NCI-H2081 (cell line): ENCODE measurements at regions not wholly inside any gene's neighbourhood (a gene's known extent, or its start where the extent isn't known, plus 50 kb on each side); places are given as distances from the start of the nearest gene placed in this dataset.
"Not testable (repeated sequence)": the region's sequence is repeated elsewhere in the genome, so short reads cannot be mapped to it uniquely, and the experiment has no call there.

ENCODE experiments used
- DNase-seq, 2 experiments: peaks; one replicate each; lab custom pipeline; 2025; lab: John Stamatoyannopoulos, UW

DNA sequence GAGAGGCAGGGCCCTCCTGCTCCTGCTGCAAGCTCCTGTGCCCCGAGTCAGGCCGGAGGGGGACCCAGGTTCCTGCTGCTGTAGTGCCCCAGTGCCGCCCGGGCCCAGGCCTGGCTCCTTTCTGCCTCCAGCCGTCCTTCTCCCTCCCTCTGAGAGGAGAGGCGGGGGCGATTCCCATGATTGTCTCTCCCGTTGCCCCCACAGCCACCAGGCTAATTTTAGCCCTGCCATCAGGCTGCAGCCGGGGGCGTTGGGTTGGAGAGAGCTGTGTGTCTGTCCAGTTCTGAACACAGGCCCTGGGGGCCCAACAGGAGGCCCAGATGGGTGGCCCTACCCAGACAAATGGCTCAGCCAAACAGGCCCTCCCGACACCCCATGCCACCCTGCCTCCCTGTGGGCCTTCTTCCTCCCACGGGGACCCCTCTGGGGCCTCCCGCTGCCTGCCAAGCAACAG, 214.8 kb downstream of the TBC1D2B start:
- no peak for DNase-seq

DNA sequence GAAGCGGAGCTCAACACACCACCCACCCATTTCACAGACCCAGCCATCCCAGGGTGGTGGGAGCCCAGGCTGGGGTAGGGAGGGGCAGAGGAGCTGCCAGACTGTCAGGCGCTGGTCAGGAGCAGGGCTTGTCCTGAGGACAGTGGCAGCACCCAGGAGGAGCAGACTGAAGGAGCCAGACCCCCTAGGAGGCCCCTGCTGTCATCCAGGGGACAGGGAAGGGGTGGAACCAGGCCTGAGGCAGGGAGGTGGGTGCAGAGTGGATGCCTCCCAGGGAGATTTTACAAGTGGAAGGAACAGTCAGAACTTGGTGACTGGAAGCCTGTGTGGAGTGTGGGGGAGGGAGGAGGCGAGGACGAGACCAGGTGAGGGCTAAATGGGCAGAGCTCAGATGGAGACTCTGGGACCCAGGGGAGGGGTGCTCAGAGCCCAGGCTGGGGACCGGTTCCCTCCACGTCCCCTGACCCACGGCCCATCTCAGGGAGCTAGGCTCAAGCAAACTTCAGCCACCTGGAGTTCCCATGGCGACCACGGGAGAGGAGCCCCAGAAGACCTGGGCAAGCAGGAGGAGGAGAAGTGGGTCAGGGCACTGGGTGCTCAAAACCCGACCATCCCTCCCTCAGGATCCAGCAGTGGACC, 215.4 kb downstream of the TBC1D2B start:
- DNase-seq: not testable (repeated sequence)

DNA sequence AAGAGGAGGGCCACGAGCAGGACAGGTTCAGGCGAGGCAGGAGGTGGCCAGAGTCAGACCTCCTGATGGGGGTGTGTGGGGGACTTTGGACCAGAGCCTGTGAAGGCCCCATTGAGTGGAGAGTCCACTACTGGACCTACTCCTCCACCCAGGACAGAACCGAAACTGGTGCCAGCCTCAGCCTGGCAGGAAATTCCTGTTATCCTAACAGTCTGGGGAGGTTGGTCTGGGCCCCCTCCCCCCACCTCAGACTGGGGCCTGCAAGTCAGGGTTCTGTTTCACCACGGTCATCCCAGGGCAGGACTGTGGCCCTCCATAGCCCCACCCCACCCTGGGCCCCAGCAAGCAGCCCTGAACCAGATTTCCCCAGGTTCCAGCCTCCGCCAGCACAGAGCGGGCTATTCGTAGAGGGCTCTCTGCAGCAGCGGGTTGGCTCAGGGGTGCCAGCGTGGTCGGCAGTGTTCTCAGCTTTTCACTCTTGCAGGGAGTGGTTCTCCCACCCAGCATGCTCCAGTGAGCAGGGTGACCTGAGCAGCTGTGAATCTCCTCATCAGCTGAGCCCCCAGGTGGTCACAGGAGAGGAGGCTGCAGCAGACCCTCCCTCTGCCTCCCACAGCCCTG, 217.3 kb downstream of the TBC1D2B start:
- no peak for DNase-seq

DNA sequence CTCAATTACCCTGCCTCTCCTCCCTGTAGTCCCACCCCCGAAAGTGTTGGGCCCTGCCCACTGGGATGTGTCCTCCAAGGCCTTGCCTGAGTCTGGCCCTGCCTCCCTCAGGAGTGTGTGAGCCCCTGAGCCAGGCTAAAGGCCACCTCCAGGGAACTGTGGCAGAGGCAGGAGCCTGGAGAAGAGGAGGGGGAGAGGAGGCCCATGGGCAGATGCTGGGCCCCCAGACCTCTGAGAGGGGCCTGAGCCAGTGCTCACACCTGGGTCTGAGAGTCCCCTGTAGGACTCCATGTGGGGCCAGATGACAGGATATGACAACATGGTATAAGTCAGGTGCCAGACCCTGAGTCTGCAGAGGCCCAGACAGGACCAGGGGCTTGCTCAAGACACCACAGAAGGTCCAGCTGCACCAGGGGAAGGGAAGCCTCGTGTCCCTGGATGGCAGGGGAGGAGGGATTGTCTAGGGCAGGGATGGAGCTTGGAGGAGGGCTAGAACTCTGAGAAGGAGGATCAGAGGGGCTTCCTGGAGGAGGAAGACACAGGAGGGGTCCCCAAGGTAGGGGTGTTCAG, 217.9 kb downstream of the TBC1D2B start:
- DNase-seq: no peak

DNA sequence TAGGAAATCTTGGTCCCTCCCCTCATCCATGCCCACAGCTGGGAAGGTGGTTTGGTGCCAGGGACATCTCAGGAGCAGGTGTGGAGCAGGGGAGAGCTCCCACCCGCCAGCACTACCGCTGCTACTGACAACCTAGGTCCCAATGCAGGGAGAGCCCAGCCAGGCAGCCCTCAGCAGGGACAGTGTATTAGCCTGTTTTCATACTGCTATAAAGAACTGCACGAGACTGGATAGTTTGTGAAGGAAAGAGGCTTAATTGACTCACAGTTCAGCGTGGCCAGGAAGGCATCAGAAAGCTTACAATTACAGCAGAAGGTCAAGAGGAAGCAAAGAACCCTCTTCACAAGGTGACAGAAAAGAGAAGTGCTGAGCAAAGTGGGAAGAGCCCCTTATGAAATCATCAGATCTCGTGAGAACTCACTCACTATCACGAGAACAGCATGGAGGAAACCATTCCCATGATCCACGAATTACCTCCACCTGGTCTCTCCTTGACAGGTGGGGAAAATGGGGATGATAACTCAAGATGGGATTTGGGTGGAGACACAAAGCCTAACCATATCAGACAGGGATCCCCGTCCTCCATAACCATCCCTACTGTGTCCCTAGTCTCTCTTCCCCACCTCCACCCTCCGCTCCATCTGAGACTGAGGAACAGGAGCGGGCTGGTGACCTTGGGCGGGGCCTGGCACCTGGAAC, 218.6 kb downstream of the TBC1D2B start:
- DNase-seq: no peak

DNA sequence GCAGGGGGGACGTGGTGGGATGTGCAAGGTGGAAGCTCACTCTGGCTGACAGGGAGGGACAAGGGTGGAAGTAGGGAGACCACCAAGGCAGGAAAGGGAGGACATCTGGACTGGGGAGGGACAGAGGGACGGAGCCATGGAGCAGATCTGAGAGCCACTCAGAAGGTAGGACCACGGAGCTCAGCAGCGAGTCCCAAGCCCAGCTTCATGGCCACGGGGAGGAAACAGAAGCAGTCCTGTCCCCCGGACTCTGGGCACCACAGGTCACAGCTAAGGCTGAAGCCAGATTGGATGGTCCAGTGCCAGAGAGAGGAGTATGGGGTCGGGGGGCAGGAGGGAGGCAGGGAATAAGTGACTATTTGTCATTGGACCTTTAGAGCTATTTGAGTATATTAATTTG, 220.1 kb downstream of the TBC1D2B start:
- DNase-seq: no peak

DNA sequence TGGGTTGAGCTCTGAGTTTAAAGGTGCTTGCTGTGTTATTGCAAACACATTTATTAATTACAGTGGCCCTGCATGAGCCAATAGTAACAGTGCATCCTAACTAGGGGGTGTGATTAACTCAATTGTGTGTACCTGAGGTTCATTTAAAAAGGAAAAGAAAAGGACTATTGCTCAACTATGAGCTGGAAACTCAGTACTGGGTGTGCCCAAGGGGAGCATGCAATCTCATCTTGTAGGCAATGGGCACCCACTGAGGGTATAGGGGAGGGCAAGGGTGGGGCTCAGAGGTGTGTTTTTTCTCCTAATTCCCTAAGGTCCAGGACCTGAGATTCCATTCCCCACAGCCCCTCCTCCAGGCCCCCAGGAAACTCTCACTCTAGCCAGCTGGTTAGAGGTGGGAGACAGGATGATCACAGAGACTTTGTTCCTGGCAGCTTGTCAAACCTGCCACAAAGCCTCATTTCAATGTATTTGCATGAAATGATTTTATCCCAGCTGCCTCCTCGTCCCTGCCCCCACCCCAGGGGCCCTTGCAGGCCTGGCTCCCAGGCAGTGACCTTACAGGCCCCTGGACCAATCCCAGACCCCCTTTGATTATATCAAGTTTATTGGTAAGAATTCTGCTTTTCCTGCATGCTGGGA, 220.7 kb downstream of the TBC1D2B start:
- no peak for DNase-seq

DNA sequence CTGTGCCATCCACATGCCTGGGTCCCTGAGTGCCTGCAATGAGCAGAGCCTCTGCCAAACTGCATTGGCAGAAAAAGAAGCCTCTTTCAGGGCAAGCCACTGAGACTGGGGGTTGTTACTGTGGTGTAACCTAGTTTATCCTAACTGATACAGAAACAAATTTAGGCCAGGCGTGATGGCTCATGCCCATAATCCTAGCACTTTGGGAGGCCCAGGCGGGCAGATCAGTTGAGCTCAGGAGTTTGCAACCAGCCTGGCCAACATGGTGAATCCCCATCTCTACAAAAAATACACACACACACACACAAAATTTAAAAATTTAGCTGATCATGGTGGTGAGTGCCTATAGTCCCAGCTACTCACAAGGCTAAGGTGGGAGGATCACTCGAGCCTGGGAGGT, 221.6 kb downstream of the TBC1D2B start:
- no peak for DNase-seq

DNA sequence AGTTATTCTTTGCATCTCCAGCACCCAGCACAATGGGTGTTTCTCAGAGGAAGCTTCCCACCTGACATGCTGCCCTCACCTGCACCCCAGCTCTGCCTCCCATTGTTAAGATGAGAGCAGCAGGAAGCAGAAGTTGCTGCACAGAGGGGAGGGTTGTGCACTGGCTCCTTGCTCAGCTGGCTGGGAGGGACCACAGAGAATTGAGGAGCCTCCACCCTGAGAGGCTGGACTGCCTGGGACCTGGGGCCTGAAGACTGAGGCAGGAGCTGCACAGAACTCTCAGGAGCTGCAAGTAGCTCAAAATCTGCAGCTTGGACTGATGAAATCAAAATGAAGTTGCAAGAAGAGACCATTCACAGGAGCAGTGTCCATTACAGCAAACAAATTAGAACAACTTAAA, 222.3 kb upstream of the LINGO1 start:
- DNase-seq: no peak

DNA sequence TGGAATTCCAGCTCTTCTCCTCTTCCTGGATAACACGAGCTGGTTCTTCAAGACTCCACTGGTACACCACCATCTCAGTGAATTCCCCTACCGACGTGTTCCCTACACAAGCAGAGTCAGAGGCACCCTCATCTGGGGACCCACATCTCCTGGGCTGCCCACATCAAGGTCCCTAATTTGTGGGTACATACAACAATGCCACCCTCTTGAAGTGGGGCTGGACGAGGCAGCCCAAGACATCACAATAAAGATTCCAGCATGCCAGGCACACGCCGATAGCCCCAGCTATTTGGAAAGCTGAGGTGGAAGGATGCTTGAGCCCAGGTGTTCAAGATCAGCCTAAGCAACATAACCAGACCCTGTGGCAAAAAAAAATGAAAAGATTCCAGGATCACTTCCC, 221.2 kb upstream of the LINGO1 start:
- DNase-seq: no peak

DNA sequence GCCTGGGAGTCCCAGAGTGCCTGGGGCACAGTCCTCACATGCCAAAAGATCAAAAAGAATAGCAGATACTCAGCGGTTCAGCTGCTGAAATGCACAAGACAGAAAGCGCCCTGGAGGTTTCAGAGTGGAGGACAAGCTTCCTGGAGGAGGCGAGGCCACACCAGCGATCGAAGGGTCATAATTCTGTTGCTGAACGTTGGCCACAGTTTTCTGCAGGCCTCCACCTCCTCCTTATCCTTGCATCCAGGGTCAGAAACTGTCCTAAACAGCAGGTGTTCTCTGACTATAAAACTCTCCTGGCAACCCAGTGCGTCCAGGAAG, 220.3 kb upstream of the LINGO1 start:
- DNase-seq: no peak

DNA sequence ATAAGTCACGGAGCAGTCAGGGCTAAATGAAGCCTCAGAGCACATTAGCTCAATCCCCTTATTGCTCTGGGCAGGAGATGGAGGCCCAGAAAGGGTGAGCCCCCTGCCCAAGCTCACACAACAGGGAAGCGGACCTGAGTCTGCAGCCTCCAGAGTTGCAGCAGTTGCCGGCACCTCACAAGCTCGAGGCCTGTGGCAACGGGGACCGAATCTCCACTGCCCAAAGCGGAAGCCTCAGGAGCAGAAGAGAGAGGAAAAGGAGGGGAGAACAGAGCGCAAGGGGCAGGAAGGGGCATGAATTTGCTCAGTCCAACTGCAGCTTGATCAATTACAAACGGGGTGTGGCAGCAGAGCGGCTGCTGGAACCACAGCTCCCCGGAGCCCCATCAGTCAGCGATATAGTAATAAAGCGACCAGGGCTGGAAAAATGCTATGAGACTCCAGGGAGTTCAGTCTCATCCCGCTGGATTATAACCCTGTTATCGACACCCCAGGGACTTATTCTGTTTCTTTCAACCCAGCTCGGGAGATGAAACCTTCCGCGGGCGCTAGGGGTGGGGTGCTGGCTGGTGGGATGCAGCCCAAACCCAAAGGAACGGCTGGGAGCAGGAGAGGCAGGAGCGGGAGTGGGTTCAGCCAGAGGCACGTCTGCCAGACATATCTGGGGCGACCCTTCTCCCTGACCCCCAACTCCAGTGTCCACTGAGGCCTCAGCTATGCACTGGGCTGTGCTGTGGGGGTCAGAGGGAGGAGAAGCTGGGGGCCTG, 219.7 kb upstream of the LINGO1 start:
- no peak for DNase-seq

DNA sequence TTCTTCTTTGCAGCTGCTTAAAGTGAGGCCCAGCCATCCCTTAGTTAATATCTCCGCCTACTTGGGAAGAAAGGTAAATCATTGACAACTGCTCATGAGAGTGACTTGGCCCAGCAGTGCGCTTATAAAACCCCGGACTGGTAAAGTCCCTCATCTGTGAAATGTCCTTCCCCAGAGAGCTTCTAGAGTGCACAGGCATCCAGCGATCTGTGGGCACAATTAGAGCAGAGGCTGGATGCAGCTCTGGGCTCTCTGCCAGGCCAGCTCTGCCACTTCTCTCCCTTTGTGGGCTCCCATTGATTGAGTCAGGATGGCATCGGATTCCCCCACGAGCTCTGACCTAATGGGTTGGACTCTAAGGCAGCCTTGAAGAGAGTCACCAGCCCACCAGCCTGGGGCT, 219.0 kb upstream of the LINGO1 start:
- DNase-seq: peak in 1 of 2 experiments; percentile 43

DNA sequence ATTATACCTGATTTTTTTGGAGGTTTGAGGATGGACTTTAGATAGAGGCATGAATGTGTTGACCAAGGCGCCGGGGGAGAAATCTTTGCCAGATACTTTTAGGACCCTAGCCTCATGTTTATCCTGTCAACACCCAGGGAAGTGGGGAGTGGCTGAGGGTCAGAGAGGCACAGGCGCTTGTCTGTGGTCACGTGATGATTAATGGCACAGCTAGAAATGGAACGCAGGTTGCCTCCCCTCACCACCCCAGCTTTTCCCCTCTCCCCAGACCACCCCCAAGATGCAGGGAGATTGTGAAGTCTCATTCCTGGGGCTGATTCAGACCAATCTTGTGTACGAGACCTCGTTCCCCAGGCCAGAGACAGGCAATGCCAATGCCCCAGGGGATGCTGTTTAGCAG, 218.4 kb upstream of the LINGO1 start:
- no peak for DNase-seq

DNA sequence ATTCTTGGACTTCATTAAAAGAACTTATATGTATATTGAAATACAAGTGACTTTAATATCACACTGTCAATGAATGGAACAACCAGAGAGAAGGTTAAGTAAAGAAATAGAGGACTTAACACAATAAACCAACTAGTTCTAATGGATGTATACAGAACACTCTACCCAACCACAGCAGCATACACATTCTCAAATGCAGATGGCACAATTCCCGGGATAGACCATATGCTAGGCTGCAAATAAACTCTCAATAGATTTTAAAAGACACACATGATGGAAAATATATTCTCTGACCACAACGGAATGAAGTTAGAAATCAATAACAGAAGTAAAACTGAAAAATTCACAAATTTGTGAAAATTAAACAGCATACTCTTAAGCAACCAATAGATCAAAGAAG, 214.3 kb upstream of the LINGO1 start:
- no peak for DNase-seq

DNA sequence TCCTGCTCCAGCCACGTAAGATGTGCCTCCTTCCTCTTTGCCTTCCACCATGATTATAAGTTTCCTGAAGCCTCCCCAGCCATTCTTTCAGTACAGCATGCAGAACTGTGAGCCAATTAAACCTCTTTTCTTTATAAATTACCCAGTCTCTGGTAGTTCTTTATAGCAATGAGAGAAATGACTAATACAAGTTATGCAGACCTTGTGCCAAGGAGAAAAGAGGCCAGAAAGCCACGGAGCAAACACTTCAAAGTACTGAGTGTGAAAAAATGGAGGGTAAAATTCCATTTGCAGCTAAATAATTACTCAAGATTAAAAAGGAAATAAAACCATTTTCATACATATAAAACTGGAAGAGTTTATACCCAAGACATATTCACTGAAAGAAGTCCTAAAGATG, 213.6 kb upstream of the LINGO1 start:
- DNase-seq: no peak

DNA sequence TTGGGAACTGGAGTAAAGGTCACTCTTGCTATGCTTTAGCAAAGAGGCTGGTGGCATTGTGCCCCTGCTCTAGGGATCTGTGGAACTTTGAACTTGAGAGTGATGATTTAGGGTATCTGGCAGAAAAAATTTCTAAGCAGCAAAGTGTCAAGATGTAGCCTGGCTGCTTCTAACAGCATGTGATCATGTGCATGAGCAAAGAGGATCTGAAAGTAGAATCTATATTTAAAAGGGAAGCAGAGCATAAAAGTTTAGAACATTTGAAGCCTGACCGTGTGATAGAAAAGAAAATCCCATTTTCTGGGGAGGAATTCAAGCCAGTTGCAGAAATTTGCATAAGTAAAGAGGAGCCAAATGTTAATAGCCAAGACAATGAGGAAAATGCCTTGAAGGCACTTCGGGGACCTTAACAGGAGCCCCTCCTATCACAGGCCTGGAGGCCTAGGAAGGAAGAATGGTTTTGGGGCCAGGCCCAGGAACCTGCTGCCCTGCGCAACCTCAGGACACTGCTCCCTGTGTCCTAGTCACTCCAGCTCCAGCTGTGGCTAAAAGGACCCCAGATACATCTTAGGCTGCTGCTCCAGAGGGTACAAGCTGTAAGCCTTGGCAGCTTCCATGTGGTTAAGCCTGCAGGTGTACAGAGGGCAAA, 212.2 kb upstream of the LINGO1 start:
- DNase-seq: no peak

DNA sequence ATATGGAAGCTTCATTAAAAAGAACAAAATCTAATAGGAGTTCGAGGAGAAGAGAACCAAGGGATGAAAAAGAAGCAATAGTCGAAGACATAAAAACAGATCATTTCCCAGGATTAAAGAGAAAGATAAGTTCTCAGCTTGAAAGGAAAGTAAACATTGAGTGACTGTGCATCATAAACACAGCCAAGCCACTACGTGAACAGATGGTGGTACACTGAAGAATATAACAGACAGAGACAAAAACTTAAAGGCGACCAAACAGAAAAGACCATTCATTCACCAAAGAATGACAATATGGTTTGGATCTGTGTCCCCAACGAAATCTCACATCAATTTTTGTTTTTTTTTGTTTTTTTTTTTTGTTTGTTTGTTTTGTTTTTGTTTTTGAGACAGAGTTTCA, 210.8 kb upstream of the LINGO1 start:
- no peak for DNase-seq

DNA sequence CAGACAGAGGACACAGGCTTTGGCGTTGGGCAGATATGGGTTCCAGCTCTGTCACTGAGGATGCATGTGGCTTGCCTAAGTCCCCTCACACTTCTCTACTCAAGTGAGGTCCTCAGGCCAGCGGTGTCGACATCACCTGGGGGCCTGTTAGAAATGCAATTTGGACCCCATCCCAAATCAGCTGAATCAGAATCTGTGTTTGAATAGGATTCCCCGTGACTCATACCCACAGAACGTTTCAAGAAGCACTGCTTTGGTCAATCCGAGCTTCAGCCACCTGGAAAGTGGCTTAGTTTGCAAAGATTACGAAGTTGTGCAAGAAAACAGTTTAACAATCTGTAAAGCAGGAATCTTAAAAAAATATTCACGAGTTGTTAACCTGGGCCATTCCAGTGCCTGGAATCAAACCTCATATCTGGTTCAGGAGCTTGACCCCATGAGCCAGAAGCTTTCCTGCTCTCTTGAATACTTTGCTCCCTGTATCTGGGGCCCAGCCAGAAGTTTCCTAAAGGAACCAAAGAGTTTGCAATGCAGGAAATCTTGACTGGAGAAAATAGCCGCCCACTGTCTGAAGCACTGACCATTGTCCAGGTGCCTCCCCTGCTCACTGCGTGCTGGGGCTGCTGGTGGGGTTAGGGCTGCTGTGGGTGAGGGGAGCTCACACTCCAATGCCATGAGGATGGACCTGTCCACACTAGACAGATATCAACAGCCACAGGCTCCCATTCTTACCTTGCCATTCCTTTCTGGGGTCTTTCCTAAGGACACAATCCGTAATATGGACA, 208.5 kb upstream of the LINGO1 start:
- DNase-seq: no peak

DNA sequence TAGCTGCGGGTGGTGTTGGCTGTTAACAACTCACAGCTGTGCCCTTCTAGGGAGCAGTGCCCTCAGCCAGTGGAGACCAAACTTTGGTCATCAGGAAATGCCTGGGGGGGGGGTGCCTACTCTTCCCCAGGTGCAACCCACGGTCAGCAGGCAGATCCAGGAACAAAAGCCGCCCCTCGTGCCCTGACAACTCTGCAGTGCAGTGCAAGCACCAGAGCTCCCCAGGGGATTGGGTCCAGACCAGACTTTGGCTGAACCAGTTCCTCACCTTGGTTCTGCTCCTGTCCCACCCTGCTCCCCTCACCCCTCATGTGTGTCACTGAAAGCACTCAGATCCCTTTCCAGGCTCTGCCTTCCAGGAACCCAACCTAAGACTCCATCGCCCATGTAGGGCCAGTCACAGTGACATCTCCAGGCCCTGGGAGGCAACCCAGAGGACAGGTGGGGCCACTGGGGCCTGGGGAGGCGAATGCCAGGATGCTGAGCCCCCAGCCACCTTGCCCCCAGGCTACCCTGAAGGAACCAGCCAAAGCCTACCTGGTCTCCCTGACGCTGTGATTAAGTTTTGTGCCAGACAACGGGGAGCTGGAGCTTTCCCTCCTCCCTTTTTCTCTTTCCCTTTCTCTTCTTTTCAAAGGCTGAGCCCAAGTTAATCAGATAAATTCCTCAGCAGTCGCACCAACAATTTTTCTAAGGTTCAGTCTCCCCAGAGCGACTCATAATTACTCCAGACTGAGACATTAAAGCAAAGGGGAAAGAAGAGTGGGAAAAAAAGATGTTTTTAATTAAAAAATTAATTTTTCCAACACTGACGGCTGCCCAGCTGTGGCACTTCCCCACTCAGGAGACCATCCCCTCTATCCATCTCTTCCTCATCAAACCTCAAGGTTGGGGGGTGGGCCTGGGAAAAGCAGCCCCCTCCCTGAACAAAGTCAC, 207.5 kb upstream of the LINGO1 start:
- DNase-seq: no peak
